Adrenal gland (tissue), 5 donors: ENCODE measurements at regions not wholly inside any gene's neighbourhood (a gene's known extent, or its start where the extent isn't known, plus 50 kb on each side); places are given as distances from the start of the nearest gene placed in this dataset.

Source experiments
- POLR2A ChIP-seq, 2 donors: fragments of 450-650 bp; IDR thresholded peaks; one replicate each; pipeline ENCODE4 v1.6.1; 2017; ENCODE audit warnings: antibody characterized with exemption in 2 of 2, mild to moderate bottlenecking in 2 of 2, moderate library complexity in 1 of 2
- TF ChIP-seq, protein P1 (sequence below), 6 experiments: fragments of 450-650 bp in 4 of 6; fragments of 200-600 bp in 2 of 6; sonication (generic) in 1 of 6; IDR thresholded peaks; 1 replicate in 5 of 6; 2 replicates in 1 of 6; pipeline versions ENCODE4 v1.5.1 to v1.8.0; 2016 to 2021; ENCODE audit warnings: antibody characterized with exemption in 6 of 6, mild to moderate bottlenecking in 2 of 6, moderate library complexity in 1 of 6
- donor health status: DM: no; HTN: no; CAD: no.

DNA sequence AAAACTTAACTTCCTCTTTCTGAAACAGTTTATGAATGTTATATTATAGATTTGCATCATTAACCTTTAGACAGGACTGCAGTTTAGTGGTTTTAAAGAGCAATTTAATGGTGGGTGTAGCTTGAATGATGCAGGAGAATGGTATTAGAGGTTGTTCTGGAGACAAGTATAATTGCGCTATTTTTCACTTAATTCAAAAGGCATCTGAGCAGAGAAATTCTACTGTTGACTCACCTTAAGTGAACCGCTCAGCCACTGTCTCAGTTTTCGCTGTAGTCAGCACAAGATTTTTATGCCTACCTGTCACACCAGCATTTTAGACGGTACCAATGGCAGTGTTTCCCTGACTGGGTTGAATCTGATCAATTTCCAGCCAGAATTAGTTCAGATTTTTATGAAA lies 348.8 kb upstream of the DCBLD2 start:
- TF ChIP-seq, protein P1, sequence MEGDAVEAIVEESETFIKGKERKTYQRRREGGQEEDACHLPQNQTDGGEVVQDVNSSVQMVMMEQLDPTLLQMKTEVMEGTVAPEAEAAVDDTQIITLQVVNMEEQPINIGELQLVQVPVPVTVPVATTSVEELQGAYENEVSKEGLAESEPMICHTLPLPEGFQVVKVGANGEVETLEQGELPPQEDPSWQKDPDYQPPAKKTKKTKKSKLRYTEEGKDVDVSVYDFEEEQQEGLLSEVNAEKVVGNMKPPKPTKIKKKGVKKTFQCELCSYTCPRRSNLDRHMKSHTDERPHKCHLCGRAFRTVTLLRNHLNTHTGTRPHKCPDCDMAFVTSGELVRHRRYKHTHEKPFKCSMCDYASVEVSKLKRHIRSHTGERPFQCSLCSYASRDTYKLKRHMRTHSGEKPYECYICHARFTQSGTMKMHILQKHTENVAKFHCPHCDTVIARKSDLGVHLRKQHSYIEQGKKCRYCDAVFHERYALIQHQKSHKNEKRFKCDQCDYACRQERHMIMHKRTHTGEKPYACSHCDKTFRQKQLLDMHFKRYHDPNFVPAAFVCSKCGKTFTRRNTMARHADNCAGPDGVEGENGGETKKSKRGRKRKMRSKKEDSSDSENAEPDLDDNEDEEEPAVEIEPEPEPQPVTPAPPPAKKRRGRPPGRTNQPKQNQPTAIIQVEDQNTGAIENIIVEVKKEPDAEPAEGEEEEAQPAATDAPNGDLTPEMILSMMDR (IDR thresholded peaks at IDR 0.05) = no peak
- no peak for TF ChIP-seq POLR2A (IDR thresholded peaks at IDR 0.05)
